Erythroblast (primary cell): ENCODE measurements at regions not wholly inside any gene's neighbourhood (a gene's known extent, or its start where the extent isn't known, plus 50 kb on each side); places are given as distances from the start of the nearest gene placed in this dataset.

ENCODE experiments used
- DNase-seq, 2 experiments: peaks; one replicate each; lab custom pipeline; 2025; lab: John Stamatoyannopoulos, UW
- GATA1 ChIP-seq: IDR thresholded peaks from 2 replicates; pipeline ENCODE4 v1.6.1; 2011; ENCODE audit warnings: low read depth, mild to moderate bottlenecking, control low read depth, low read length, moderate library complexity
- POLR2A ChIP-seq: IDR thresholded peaks from 2 replicates; pipeline ENCODE4 v1.6.1; 2011; ENCODE audit warnings: mild to moderate bottlenecking, low read length

GRCh38 chr19:27657271-27658051, 1555.5 kb downstream of the UQCRFS1 start:
- no peak for TF ChIP-seq GATA1
- TF ChIP-seq POLR2A = no peak
- no peak for DNase-seq

DNA sequence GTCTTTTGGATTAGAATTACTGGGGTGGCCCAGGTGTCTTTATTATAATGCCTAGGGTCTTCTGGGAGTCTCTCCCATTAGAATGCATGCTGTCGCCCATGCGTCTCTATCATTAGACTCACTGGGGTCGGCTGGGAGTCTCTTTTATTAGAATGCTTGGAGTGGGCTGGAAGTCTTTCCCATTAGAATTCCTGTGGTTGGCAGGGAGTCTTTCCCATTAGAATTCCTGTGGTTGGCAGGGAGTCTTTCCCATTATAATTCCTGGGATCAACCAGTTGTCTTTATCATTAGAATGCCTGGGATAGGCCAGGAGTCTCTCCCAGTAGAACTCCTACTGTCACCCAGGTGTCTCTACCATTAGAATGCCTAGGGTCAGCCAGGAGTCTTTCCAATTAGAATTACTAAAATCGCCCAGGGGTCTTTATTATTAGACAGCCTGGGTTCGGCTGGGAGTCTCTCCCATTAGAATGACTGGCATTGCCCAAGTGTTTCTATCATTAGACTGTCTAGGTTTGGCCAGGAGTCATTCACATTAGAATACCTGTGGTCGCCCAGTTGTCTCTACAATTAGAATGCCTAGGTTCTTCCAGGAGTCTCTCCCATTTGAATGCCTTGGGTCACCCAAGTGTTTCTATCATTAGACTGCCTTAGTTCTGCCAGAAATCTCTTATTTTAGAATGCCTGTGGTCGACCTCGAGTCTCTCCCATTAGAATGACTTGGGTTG, 1558.5 kb downstream of the UQCRFS1 start:
- no peak for TF ChIP-seq GATA1
- no peak for TF ChIP-seq POLR2A
- DNase-seq = no peak

- TF ChIP-seq POLR2A (no peak), GATA1 (no peak)
- no peak for DNase-seq
Measured at GRCh38 chr19:27652796-27653195, 1560.2 kb downstream of the UQCRFS1 start.

DNA sequence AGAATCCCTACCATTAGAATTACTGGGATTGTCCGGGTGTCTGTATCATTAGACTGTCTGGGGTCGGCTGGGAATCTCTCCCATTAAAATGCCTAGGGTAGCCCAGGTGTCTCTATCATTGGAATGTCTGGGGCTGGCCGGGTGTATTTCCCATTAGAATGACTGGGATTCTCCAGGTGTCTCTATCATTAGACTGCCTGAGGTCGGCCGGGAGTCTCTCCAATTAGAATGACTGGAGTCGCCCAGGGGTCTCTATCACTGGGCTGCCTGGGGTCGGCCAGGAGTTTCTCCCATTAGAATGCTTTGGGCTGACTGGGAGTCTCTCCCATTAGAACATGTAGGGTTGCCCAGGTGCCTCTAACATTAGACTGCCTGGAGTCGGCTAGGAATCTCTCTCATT, 1560.7 kb downstream of the UQCRFS1 start:
- DNase-seq = no peak
- TF ChIP-seq POLR2A (no peak), GATA1 (no peak)

GRCh38 chr19:27647423-27647822, 1565.5 kb downstream of the UQCRFS1 start:
- no peak for DNase-seq
- no peak for TF ChIP-seq POLR2A
- no peak for TF ChIP-seq GATA1

DNA sequence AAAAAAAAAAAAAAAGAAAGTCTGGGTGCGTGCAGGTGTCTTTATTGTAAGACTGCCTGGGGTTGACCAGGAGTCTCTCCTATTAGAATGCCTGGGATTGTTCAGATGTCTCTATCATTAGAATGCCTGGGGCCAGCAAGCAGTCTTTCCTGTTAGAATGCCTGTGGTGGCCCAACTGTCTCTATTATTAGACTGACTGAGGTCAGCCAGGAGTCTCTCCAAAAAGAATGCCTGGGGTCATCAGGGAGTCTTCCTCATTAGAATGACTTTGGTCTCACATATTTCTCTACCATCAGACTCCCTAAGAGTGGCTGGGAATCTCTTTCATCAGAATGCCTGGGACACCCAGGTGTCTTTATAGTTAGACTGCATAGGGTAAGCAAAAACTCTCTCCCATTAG, 1577.5 kb downstream of the UQCRFS1 start:
- TF ChIP-seq GATA1 (no peak), POLR2A (no peak)
- DNase-seq = no peak

- TF ChIP-seq GATA1 (no peak), POLR2A (no peak)
- no peak for DNase-seq
Measured at GRCh38 chr19:27618006-27618405, 1594.9 kb downstream of the UQCRFS1 start.

- no peak for DNase-seq
- TF ChIP-seq GATA1 (no peak), POLR2A (no peak)
Measured at GRCh38 chr19:27580906-27581305, 1632.0 kb downstream of the UQCRFS1 start.
